Mucosa of stomach (tissue), 1 donor: ENCODE measurements at regions not wholly inside any gene's neighbourhood (a gene's known extent, or its start where the extent isn't known, plus 50 kb on each side); places are given as distances from the start of the nearest gene placed in this dataset.
"Not testable (repeated sequence)": the region's sequence is repeated elsewhere in the genome, so short reads cannot be mapped to it uniquely, and the experiment has no call there.

Experiments
- H3K27me3 ChIP-seq: one replicate; pipeline ENCODE4 v1.7.0; 2013; ENCODE audit warnings: mild to moderate bottlenecking, low read length; ENCODE audit not compliant: control insufficient read depth, insufficient read depth
- H3K36me3 ChIP-seq: one replicate; pipeline ENCODE4 v1.7.0; 2013; ENCODE audit warnings: low read length; ENCODE audit not compliant: control insufficient read depth, insufficient read depth
- H3K4me1 ChIP-seq: one replicate; pipeline ENCODE4 v1.7.0; 2013; ENCODE audit warnings: mild to moderate bottlenecking, low read length; ENCODE audit not compliant: control insufficient read depth, insufficient read depth
- H3K4me3 ChIP-seq: one replicate; pipeline ENCODE4 v1.7.0; 2013; ENCODE audit warnings: low read length
- H3K9ac ChIP-seq: one replicate; pipeline ENCODE4 v1.7.0; 2013; ENCODE audit warnings: mild to moderate bottlenecking, low read length, moderate library complexity
- H3K9me3 ChIP-seq: one replicate; pipeline ENCODE4 v1.7.0; 2013; ENCODE audit warnings: mild to moderate bottlenecking, low read length, moderate library complexity; ENCODE audit not compliant: control insufficient read depth
- donor health status: Pancreatic carcinoma.

GRCh38 chr6:82622461-82622860 lies 258.8 kb downstream of the TPBG start:
- no peaks in the 10 kb centered on the region for H3K27me3 ChIP-seq
- H3K9ac ChIP-seq: no peak overlapping the region
- no peaks in the 10 kb centered on the region for H3K36me3 ChIP-seq

GRCh38 chr6:82624251-82624650 lies 260.6 kb downstream of the TPBG start:
- no peak overlapping the region for H3K4me3 ChIP-seq
- no peaks in the 10 kb centered on the region for H3K27me3 ChIP-seq
- H3K36me3 ChIP-seq: no peaks in the 10 kb centered on the region
- no peaks in the 10 kb centered on the region for H3K4me1 ChIP-seq
- H3K9ac ChIP-seq: no peak overlapping the region
- H3K9me3 ChIP-seq: no peaks in the 10 kb centered on the region

More at GRCh38 chr6:82622461-82622860, 258.8 kb downstream of the TPBG start:
- Histone ChIP-seq H3K9me3 (no peaks in the 10 kb centered on the region), H3K4me3 (no peak overlapping the region), H3K4me1 (no peaks in the 10 kb centered on the region)

- H3K9me3 ChIP-seq, H3K36me3 ChIP-seq: not testable (repeated sequence)
Observed at GRCh38 chr6:82626946-82627345, 263.3 kb downstream of the TPBG start.

GRCh38 chr6:82629921-82630320 lies 266.3 kb downstream of the TPBG start:
- no peaks in the 10 kb centered on the region for H3K27me3 ChIP-seq
- no peak overlapping the region for H3K9ac ChIP-seq
- no peaks in the 10 kb centered on the region for H3K36me3 ChIP-seq
- no peak overlapping the region for H3K4me3 ChIP-seq
- H3K4me1 ChIP-seq: no peaks in the 10 kb centered on the region
- no peaks in the 10 kb centered on the region for H3K9me3 ChIP-seq

More at GRCh38 chr6:82626946-82627345, 263.3 kb downstream of the TPBG start:
- not testable (repeated sequence) for H3K4me3 ChIP-seq, H3K27me3 ChIP-seq, H3K9ac ChIP-seq, H3K4me1 ChIP-seq

GRCh38 chr6:82641677-82642076 lies 278.1 kb downstream of the TPBG start:
- H3K4me3 ChIP-seq: no peak overlapping the region
- no peaks in the 10 kb centered on the region for H3K4me1 ChIP-seq
- no peaks in the 10 kb centered on the region for H3K9me3 ChIP-seq
- H3K36me3 ChIP-seq: no peaks in the 10 kb centered on the region
- no peak overlapping the region for H3K9ac ChIP-seq
- no peaks in the 10 kb centered on the region for H3K27me3 ChIP-seq

GRCh38 chr6:82645536-82646230 lies 282.1 kb downstream of the TPBG start:
- H3K27me3 ChIP-seq: no peaks in the 10 kb centered on the region
- no peaks in the 10 kb centered on the region for H3K9me3 ChIP-seq
- H3K4me3 ChIP-seq: no peak overlapping the region
- H3K4me1 ChIP-seq: no peaks in the 10 kb centered on the region
- H3K9ac ChIP-seq: no peak overlapping the region
- no peaks in the 10 kb centered on the region for H3K36me3 ChIP-seq

- Histone ChIP-seq H3K4me3 (no peak overlapping the region), H3K4me1 (no peaks in the 10 kb centered on the region), H3K36me3 (no peaks in the 10 kb centered on the region), H3K27me3 (no peaks in the 10 kb centered on the region), H3K9ac (no peak overlapping the region), H3K9me3 (no peaks in the 10 kb centered on the region)
Observed at GRCh38 chr6:82646231-82646615, 282.6 kb downstream of the TPBG start.

- Histone ChIP-seq H3K9me3 (no peaks in the 10 kb centered on the region), H3K9ac (no peak overlapping the region), H3K36me3 (no peaks in the 10 kb centered on the region), H3K4me3 (no peak overlapping the region), H3K27me3 (no peaks in the 10 kb centered on the region), H3K4me1 (no peaks in the 10 kb centered on the region)
Observed at GRCh38 chr6:82651845-82652335, 288.3 kb downstream of the TPBG start.

GRCh38 chr6:82679232-82679631 lies 315.6 kb downstream of the TPBG start:
- Histone ChIP-seq H3K9ac (no peak overlapping the region), H3K4me3 (no peak overlapping the region), H3K4me1 (no peaks in the 10 kb centered on the region), H3K36me3 (no peaks in the 10 kb centered on the region), H3K9me3 (no peaks in the 10 kb centered on the region), H3K27me3 (no peaks in the 10 kb centered on the region)

GRCh38 chr6:82680192-82680591 lies 316.6 kb downstream of the TPBG start:
- no peak overlapping the region for H3K9ac ChIP-seq
- no peak overlapping the region for H3K4me3 ChIP-seq
- H3K36me3 ChIP-seq: no peaks in the 10 kb centered on the region
- H3K4me1 ChIP-seq: no peaks in the 10 kb centered on the region
- no peaks in the 10 kb centered on the region for H3K9me3 ChIP-seq
- no peaks in the 10 kb centered on the region for H3K27me3 ChIP-seq

GRCh38 chr6:82681119-82681714 lies 317.6 kb downstream of the TPBG start:
- H3K4me3 ChIP-seq: no peak overlapping the region
- H3K4me1 ChIP-seq: no peaks in the 10 kb centered on the region
- H3K36me3 ChIP-seq: no peaks in the 10 kb centered on the region
- H3K9ac ChIP-seq: no peak overlapping the region
- H3K9me3 ChIP-seq: no peaks in the 10 kb centered on the region
- H3K27me3 ChIP-seq: no peaks in the 10 kb centered on the region

- H3K4me1 ChIP-seq: no peaks in the 10 kb centered on the region
- no peak overlapping the region for H3K9ac ChIP-seq
- no peaks in the 10 kb centered on the region for H3K27me3 ChIP-seq
- no peak overlapping the region for H3K4me3 ChIP-seq
- H3K9me3 ChIP-seq: no peaks in the 10 kb centered on the region
- H3K36me3 ChIP-seq: no peaks in the 10 kb centered on the region
Observed at GRCh38 chr6:82686719-82687118, 323.1 kb downstream of the TPBG start.
